ENCODE measurements at regions not wholly inside any gene's neighbourhood (a gene's known extent, or its start where the extent isn't known, plus 50 kb on each side); places are given as distances from the start of the nearest gene placed in this dataset.

DNA sequence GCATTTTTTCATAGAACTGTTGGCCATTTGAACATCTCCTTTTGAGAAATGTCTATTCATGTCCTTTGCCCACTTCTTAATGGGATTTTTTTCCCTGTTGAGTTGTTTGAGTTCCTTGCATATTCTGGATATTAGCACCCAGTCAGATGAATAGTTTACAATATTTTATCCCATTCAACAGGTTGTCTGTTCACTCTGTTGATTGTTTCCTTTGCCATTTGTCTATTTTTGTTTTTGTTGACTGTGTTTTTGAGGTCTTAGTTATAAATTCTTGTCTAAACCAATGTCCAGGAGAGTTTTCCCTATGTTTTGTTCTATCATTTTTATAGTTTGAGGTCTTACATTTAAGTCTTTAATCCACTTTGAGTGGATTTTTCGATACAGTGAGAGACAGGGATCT, 139.0 kb upstream of the TNPO1 start:
- TF ChIP-seq, protein P1, sequence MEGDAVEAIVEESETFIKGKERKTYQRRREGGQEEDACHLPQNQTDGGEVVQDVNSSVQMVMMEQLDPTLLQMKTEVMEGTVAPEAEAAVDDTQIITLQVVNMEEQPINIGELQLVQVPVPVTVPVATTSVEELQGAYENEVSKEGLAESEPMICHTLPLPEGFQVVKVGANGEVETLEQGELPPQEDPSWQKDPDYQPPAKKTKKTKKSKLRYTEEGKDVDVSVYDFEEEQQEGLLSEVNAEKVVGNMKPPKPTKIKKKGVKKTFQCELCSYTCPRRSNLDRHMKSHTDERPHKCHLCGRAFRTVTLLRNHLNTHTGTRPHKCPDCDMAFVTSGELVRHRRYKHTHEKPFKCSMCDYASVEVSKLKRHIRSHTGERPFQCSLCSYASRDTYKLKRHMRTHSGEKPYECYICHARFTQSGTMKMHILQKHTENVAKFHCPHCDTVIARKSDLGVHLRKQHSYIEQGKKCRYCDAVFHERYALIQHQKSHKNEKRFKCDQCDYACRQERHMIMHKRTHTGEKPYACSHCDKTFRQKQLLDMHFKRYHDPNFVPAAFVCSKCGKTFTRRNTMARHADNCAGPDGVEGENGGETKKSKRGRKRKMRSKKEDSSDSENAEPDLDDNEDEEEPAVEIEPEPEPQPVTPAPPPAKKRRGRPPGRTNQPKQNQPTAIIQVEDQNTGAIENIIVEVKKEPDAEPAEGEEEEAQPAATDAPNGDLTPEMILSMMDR (IDR thresholded peaks at IDR 0.05), result no peak
- no peak for TF ChIP-seq POLR2A (IDR thresholded peaks at IDR 0.05)

Measured in right lobe of liver (tissue), 4 donors.